Transverse colon (tissue), 4 donors: ENCODE measurements at regions not wholly inside any gene's neighbourhood (a gene's known extent, or its start where the extent isn't known, plus 50 kb on each side); places are given as distances from the start of the nearest gene placed in this dataset.

Experiments
- CTCF ChIP-seq, 5 experiments: fragments of 200-600 bp in 3 of 5; fragments of 450-650 bp in 2 of 5; sonication (generic) in 3 of 5; IDR thresholded peaks; 1 replicate in 2 of 5; 2 replicates in 3 of 5; pipeline ENCODE4 v1.5.1; 2016 to 2017; ENCODE audit warnings: antibody characterized with exemption in 5 of 5, inconsistent platforms in 3 of 5, mild to moderate bottlenecking in 2 of 5, moderate library complexity in 1 of 5
- EP300 ChIP-seq: sonication (generic); formaldehyde crosslinking; IDR thresholded peaks from one replicate; pipeline ENCODE4 v1.6.1; 2017; ENCODE audit warnings: antibody characterized with exemption, low read depth
- POLR2A ChIP-seq: fragments of 450-650 bp; IDR thresholded peaks from one replicate; pipeline ENCODE4 v1.6.1; 2016; ENCODE audit warnings: antibody characterized with exemption, mild to moderate bottlenecking, moderate library complexity
- POLR2AphosphoS5 ChIP-seq, 3 donors: sonication (generic); formaldehyde crosslinking; IDR thresholded peaks; one replicate each; pipeline ENCODE4 v1.6.1; 2016; ENCODE audit warnings: antibody characterized with exemption in 3 of 3

- TF ChIP-seq CTCF (IDR thresholded peaks at IDR 0.05) (no peak), EP300 (no peak), POLR2AphosphoS5 (IDR thresholded peaks at IDR 0.05) (no peak), POLR2A (no peak)
These were observed 372.9 kb upstream of the FAR2 start for GRCh38 chr12:28776220-28776619.
